Neural progenitor cell (in vitro differentiated cells): ENCODE measurements at regions not wholly inside any gene's neighbourhood (a gene's known extent, or its start where the extent isn't known, plus 50 kb on each side); places are given as distances from the start of the nearest gene placed in this dataset.

Experiments
- DNase-seq: peaks from one replicate; pipeline ENCODE4 v3.0.0-alpha.2; 2016; ENCODE audit warnings: low spot score
- H2AFZ ChIP-seq: fragments of 200-600 bp; sonication (generic); replicated peaks from 2 replicates; pipeline ENCODE4 v1.6.1; 2016; ENCODE audit warnings: antibody characterized with exemption
- H3F3A ChIP-seq: fragments of 200-600 bp; sonication (generic); 2 replicates; pipeline ENCODE4 v1.6.1; 2016; ENCODE audit warnings: antibody characterized with exemption, low read depth
- H3K27ac ChIP-seq: fragments of 200-600 bp; sonication (generic); 2 replicates; pipeline ENCODE4 v1.5.1; 2016; ENCODE audit warnings: mild to moderate bottlenecking
- H3K27me3 ChIP-seq: fragments of 200-600 bp; sonication (generic); 2 replicates; pipeline ENCODE4 v1.6.1; 2016; ENCODE audit warnings: mild to moderate bottlenecking, moderate library complexity
- H3K36me3 ChIP-seq: fragments of 200-600 bp; sonication (generic); 2 replicates; pipeline ENCODE4 v1.5.1; 2016
- H3K4me1 ChIP-seq: fragments of 200-600 bp; sonication (generic); 2 replicates; pipeline ENCODE4 v1.6.1; 2016; ENCODE audit warnings: mixed run types
- H3K4me2 ChIP-seq: fragments of 200-600 bp; sonication (generic); 2 replicates; pipeline ENCODE4 v1.6.1; 2016
- H3K4me3 ChIP-seq: fragments of 200-600 bp; sonication (generic); 2 replicates; pipeline ENCODE4 v1.5.1; 2016
- H3K79me2 ChIP-seq: fragments of 200-600 bp; sonication (generic); 2 replicates; pipeline ENCODE4 v1.6.1; 2016; ENCODE audit warnings: low read depth
- H3K9ac ChIP-seq: fragments of 200-600 bp; sonication (generic); 2 replicates; pipeline ENCODE4 v1.6.1; 2016
- H3K9me3 ChIP-seq: fragments of 200-600 bp; sonication (generic); 2 replicates; pipeline ENCODE4 v1.5.1; 2016; ENCODE audit warnings: low read depth
- H4K20me1 ChIP-seq: fragments of 200-600 bp; sonication (generic); 2 replicates; pipeline ENCODE4 v1.6.1; 2016; ENCODE audit warnings: low read depth
- H3K27ac Mint-ChIP-seq: 3 replicates; pipeline ENCODE4 v1.8.0; 2021; ENCODE audit warnings: mixed read lengths
- H3K27me3 Mint-ChIP-seq: 2 replicates; pipeline ENCODE4 v1.8.0; 2022; ENCODE audit warnings: low read depth, mild to moderate bottlenecking, inconsistent platforms, moderate library complexity, mixed read lengths; ENCODE audit not compliant: insufficient read depth
- H3K36me3 Mint-ChIP-seq: 3 replicates; pipeline ENCODE4 v1.8.0; 2021; ENCODE audit warnings: mixed read lengths
- H3K4me1 Mint-ChIP-seq: 3 replicates; pipeline ENCODE4 v1.8.0; 2021; ENCODE audit warnings: mixed read lengths
- H3K4me3 Mint-ChIP-seq: 3 replicates; pipeline ENCODE4 v1.8.0; 2021; ENCODE audit warnings: mild to moderate bottlenecking, moderate library complexity, mixed read lengths
- H3K9me3 Mint-ChIP-seq: 3 replicates; pipeline ENCODE4 v1.8.0; 2020; ENCODE audit warnings: mixed read lengths
- EZH2 ChIP-seq: fragments of 200-600 bp; sonication (generic); IDR thresholded peaks from 2 replicates; pipeline ENCODE4 v1.6.1; 2017; ENCODE audit warnings: antibody characterized with exemption, mild to moderate bottlenecking, moderate library complexity
- EZH2phosphoT487 ChIP-seq: fragments of 200-600 bp; sonication (generic); IDR thresholded peaks from 2 replicates; pipeline ENCODE4 v1.6.1; 2017; ENCODE audit warnings: antibody characterized with exemption
- TF ChIP-seq, protein P1 (sequence below): fragments of 200-600 bp; sonication (generic); IDR thresholded peaks from 2 replicates; pipeline ENCODE4 v1.5.1; 2017; ENCODE audit warnings: antibody characterized with exemption, mild to moderate bottlenecking

DNA sequence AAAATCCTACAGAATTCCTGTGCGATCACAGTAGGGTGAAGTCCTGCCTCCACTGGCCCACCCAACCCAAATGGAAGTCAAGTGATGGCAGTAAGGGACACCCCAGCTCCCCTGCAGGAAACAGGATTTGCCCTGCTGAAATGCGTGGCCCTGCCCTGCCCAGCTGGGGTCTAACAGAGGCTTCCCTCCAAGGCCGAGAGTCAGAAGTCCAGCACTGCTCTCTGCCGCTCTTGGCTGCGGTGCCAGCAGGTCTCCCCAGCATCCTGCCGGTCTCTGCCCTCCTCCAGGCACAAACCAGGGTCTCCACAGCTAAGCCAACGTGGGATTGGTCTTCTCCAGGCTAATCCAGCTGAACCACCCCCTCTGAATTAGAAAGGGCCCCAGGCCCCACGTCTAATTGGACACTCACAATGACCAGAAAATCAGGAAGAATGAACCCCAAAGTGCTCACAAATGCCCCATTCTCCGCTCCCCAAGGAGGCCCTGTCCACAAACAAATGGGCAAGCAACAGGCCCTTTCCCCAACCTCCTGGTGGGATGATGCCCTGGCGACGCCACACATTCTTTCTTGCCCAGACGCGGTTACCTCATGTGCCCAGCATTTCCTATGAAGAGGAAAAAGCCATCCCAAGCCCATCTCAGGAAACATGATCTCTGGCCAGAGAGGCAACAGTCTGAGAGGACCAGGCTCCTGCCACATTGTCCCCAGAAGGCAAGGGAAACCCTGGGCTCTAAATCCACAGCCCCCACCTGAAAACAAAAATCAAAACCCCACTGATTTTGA is 117.2 kb downstream of the BANF2 start:
- Histone ChIP-seq H3K9me3 (no peaks in the 10 kb centered on the region), H3F3A (no peaks in the 10 kb centered on the region), H3K4me3 (no peak overlapping the region), H2AFZ (no peak overlapping the region), H4K20me1 (no peaks in the 10 kb centered on the region), H3K4me2 (no peak overlapping the region), H3K4me1 (no peaks in the 10 kb centered on the region), H3K27me3 (no peaks in the 10 kb centered on the region), H3K27ac (no peak overlapping the region), H3K36me3 (no peaks in the 10 kb centered on the region), H3K9ac (no peak overlapping the region), H3K79me2 (no peaks in the 10 kb centered on the region)
- DNase-seq: no peak
- peaks cover 7% of the 10 kb centered on the region for H3K4me1 Mint-ChIP-seq
- peaks cover 8% of the 10 kb centered on the region for H3K27me3 Mint-ChIP-seq
- H3K9me3 Mint-ChIP-seq: peaks cover 2% of the 10 kb centered on the region
- no peak overlapping the region for H3K27ac Mint-ChIP-seq
- no peak for TF ChIP-seq EZH2
- TF ChIP-seq, protein P1, sequence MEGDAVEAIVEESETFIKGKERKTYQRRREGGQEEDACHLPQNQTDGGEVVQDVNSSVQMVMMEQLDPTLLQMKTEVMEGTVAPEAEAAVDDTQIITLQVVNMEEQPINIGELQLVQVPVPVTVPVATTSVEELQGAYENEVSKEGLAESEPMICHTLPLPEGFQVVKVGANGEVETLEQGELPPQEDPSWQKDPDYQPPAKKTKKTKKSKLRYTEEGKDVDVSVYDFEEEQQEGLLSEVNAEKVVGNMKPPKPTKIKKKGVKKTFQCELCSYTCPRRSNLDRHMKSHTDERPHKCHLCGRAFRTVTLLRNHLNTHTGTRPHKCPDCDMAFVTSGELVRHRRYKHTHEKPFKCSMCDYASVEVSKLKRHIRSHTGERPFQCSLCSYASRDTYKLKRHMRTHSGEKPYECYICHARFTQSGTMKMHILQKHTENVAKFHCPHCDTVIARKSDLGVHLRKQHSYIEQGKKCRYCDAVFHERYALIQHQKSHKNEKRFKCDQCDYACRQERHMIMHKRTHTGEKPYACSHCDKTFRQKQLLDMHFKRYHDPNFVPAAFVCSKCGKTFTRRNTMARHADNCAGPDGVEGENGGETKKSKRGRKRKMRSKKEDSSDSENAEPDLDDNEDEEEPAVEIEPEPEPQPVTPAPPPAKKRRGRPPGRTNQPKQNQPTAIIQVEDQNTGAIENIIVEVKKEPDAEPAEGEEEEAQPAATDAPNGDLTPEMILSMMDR: no peak
- TF ChIP-seq EZH2phosphoT487: no peak
- H3K4me3 Mint-ChIP-seq: no peak overlapping the region
- no peaks in the 10 kb centered on the region for H3K36me3 Mint-ChIP-seq

DNA sequence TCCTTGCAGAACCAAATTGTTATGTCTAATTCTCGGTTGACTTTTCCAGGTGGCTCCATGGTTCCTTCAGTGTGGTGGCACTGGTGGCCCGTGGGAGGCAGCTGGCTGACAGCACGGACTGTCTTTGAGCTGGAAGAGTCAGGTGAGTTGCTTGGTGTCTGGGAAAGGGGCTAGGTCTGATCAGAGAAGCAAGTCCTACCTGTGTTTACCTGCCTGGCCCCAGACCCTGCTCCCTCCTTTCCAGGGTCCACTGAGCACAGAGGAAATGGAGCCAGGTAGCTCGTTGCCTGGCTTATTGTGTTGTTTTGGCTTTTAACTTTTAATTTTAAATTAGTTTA is 111.8 kb downstream of the BANF2 start:
- Histone ChIP-seq H3K9me3 (no peaks in the 10 kb centered on the region), H3K27me3 (no peaks in the 10 kb centered on the region), H4K20me1 (no peaks in the 10 kb centered on the region), H3K36me3 (no peaks in the 10 kb centered on the region), H2AFZ (no peak overlapping the region), H3K9ac (no peak overlapping the region), H3K4me1 (no peaks in the 10 kb centered on the region), H3F3A (no peaks in the 10 kb centered on the region), H3K4me3 (no peak overlapping the region), H3K79me2 (no peaks in the 10 kb centered on the region), H3K27ac (no peak overlapping the region), H3K4me2 (no peak overlapping the region)
- Mint-ChIP-seq H3K27me3 (peaks cover 7% of the 10 kb centered on the region), H3K4me1 (peaks cover 25% of the 10 kb centered on the region), H3K9me3 (no peaks in the 10 kb centered on the region), H3K27ac (no peak overlapping the region), H3K36me3 (no peaks in the 10 kb centered on the region), H3K4me3 (no peak overlapping the region)
- DNase-seq: no peak
- TF ChIP-seq, protein P1: no peak
- TF ChIP-seq EZH2: no peak
- TF ChIP-seq EZH2phosphoT487: no peak

DNA sequence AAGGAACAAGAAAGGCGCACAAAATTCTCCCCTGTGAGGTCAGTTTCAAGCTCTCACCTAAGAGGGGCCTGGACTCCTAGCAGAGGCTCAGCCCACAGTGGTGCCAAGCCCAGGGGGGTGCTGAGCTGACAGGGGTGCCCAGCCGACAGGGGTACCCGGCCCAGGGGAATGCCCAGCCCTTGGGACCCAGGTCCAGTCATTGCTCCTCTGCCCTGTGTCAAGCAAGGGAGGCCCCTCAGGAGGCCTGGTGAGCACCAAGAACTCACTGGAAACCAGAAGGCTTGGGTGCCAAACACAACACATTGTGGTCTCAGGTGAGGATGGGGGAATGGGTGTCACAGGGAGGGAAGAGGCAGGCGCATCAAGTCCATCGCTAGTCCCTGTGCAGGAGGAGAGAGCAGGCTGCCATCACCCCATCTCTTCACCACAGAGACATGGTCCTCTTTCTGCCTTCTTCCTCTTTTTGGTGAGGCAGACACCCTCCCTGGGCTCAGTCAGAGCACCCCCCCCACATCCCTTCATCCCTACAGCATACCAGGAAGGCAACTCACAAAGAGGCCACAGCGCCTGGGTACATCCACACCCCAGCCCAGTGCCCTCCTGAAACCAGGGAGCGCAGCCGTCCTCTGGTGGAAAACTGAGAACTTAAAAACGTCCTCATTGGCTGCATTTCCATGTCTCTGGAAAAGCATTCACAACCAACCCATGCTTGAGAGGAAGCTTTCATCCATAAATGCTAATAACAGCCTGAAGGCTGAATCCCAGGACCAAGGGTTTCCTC is 111.3 kb downstream of the BANF2 start:
- no peaks in the 10 kb centered on the region for H4K20me1 ChIP-seq
- H3K36me3 ChIP-seq: no peaks in the 10 kb centered on the region
- H3K9me3 ChIP-seq: no peaks in the 10 kb centered on the region
- H3K27me3 ChIP-seq: no peaks in the 10 kb centered on the region
- H3K9ac ChIP-seq: no peak overlapping the region
- Mint-ChIP-seq H3K4me3 (no peak overlapping the region), H3K9me3 (no peaks in the 10 kb centered on the region), H3K27ac (no peak overlapping the region), H3K36me3 (no peaks in the 10 kb centered on the region), H3K4me1 (peaks cover 28% of the 10 kb centered on the region), H3K27me3 (peaks cover 7% of the 10 kb centered on the region)
- no peak overlapping the region for H2AFZ ChIP-seq
- no peaks in the 10 kb centered on the region for H3K79me2 ChIP-seq
- TF ChIP-seq, protein P1: no peak
- no peak for TF ChIP-seq EZH2
- no peak for DNase-seq
- no peak overlapping the region for H3K27ac ChIP-seq
- no peaks in the 10 kb centered on the region for H3F3A ChIP-seq
- no peak overlapping the region for H3K4me2 ChIP-seq
- no peaks in the 10 kb centered on the region for H3K4me1 ChIP-seq
- no peak overlapping the region for H3K4me3 ChIP-seq
